ENCODE measurements at regions not wholly inside any gene's neighbourhood (a gene's known extent, or its start where the extent isn't known, plus 50 kb on each side); places are given as distances from the start of the nearest gene placed in this dataset.

GRCh38 chr6:114588726-114589125 lies 245.9 kb upstream of the HS3ST5 start:
- CTCF ChIA-PET: no interaction called here
- H3K9me2 ChIP-seq: no peaks in the 10 kb centered on the region
- 55% methylated on average over 5 of the region's 5 CpGs for WGBS (ENCODE audit: low lambda C conversion rate)

GRCh38 chr6:114586298-114586697 lies 243.5 kb upstream of the HS3ST5 start:
- H3K27ac ChIP-seq (ENCODE audit: low read depth in 2 of 2, low read length in 1 of 2): no peak overlapping the region
- H3K4me1 ChIP-seq (ENCODE audit: control insufficient read depth in 1 of 2, insufficient read depth in 2 of 2, low read depth in 1 of 2, low read length in 1 of 2): no peaks in the 10 kb centered on the region
- H4K20me1 ChIP-seq (ENCODE audit: insufficient read depth): no peaks in the 10 kb centered on the region
- no peaks in the 10 kb centered on the region for H3K36me3 ChIP-seq (replicated peaks in 1 of 2; ENCODE audit: control insufficient read depth in 1 of 2, insufficient read depth in 2 of 2, low read length in 1 of 2)
- POLR2A ChIA-PET: no interaction called here
- no peaks in the 10 kb centered on the region for H3K9me3 ChIP-seq
- no peaks in the 10 kb centered on the region for H3K27me3 ChIP-seq (ENCODE audit: insufficient read depth)
- no peaks in the 10 kb centered on the region for H3K9me2 ChIP-seq
- no peak overlapping the region for H3K4me2 ChIP-seq
- TF ChIP-seq MXI1 (IDR thresholded peaks at IDR 0.05; ENCODE audit: low read depth, low read length) (no peak), RAD21 (IDR thresholded peaks at IDR 0.05; ENCODE audit: low read length) (no peak), PBX3 (IDR thresholded peaks at IDR 0.05) (no peak), POLR2AphosphoS5 (IDR thresholded peaks at IDR 0.05; ENCODE audit: low read depth, low read length) (no peak), TAF1 (IDR thresholded peaks at IDR 0.05; ENCODE audit: borderline replicate concordance, low read depth, low read length) (no peak), GATA2 (CRISPR knock-in tag; IDR thresholded peaks at IDR 0.05) (no peak), RCOR1 (IDR thresholded peaks at IDR 0.05; ENCODE audit: low read length) (no peak), USF1 (IDR thresholded peaks at IDR 0.05; ENCODE audit: borderline replicate concordance, low read depth) (no peak), TCF12 (IDR thresholded peaks at IDR 0.05) (no peak), YY1 (IDR thresholded peaks at IDR 0.05; ENCODE audit: low read depth) (no peak), MEF2A (IDR thresholded peaks at IDR 0.05; ENCODE audit: borderline replicate concordance, low read depth) (no peak), FOSL2 (IDR thresholded peaks at IDR 0.05; ENCODE audit: borderline replicate concordance, low read depth) (no peak)
- CTCF ChIA-PET: no interaction called here
- no peak overlapping the region for H3K4me3 ChIP-seq (ENCODE audit: low read depth in 2 of 2, low read length in 1 of 2)
- DNase-seq: no peak
- no peaks in the 10 kb centered on the region for H3F3A ChIP-seq (replicated peaks; ENCODE audit: insufficient read depth)
- WGBS (ENCODE audit: low lambda C conversion rate): 14% methylated on average over 2 of the region's 2 CpGs
- H2AFZ ChIP-seq (ENCODE audit: low read depth): no peak overlapping the region
- H3K79me2 ChIP-seq (ENCODE audit: insufficient read depth): no peaks in the 10 kb centered on the region
- no peak overlapping the region for H3K9ac ChIP-seq

More at GRCh38 chr6:114588726-114589125, 245.9 kb upstream of the HS3ST5 start:
- H3K27me3 ChIP-seq (ENCODE audit: insufficient read depth): no peaks in the 10 kb centered on the region
- no peak overlapping the region for H3K4me3 ChIP-seq (ENCODE audit: low read depth in 2 of 2, low read length in 1 of 2)
- H3K4me1 ChIP-seq (ENCODE audit: control insufficient read depth in 1 of 2, insufficient read depth in 2 of 2, low read depth in 1 of 2, low read length in 1 of 2): no peaks in the 10 kb centered on the region
- no peak for TF ChIP-seq FOXM1 (IDR thresholded peaks at IDR 0.05; ENCODE audit: low read depth)
- no peak for TF ChIP-seq MAX (IDR thresholded peaks at IDR 0.05; ENCODE audit: low read depth)
- no peak for TF ChIP-seq SIN3A (IDR thresholded peaks at IDR 0.05; ENCODE audit: borderline replicate concordance, low read depth, low read length)
- no peak for TF ChIP-seq RXRA (IDR thresholded peaks at IDR 0.05; ENCODE audit: borderline replicate concordance, low read depth)
- no peaks in the 10 kb centered on the region for H3K36me3 ChIP-seq (replicated peaks in 1 of 2; ENCODE audit: control insufficient read depth in 1 of 2, insufficient read depth in 2 of 2, low read length in 1 of 2)
- H3K4me2 ChIP-seq: no peak overlapping the region
- no peaks in the 10 kb centered on the region for H3K79me2 ChIP-seq (ENCODE audit: insufficient read depth)
- POLR2A ChIA-PET: no interaction called here
- no peaks in the 10 kb centered on the region for H3K9me3 ChIP-seq
- no peak overlapping the region for H3K27ac ChIP-seq (ENCODE audit: low read depth in 2 of 2, low read length in 1 of 2)
- H3F3A ChIP-seq (replicated peaks; ENCODE audit: insufficient read depth): no peaks in the 10 kb centered on the region
- no peak overlapping the region for H2AFZ ChIP-seq (ENCODE audit: low read depth)
- no peak for DNase-seq
- no peak overlapping the region for H3K9ac ChIP-seq
- no peaks in the 10 kb centered on the region for H4K20me1 ChIP-seq (ENCODE audit: insufficient read depth)

All from SK-N-SH (cell line).